Neural progenitor cell (in vitro differentiated cells): ENCODE measurements at regions not wholly inside any gene's neighbourhood (a gene's known extent, or its start where the extent isn't known, plus 50 kb on each side); places are given as distances from the start of the nearest gene placed in this dataset.

ENCODE experiments used
- EZH2 ChIP-seq: fragments of 200-600 bp; sonication (generic); IDR thresholded peaks from 2 replicates; pipeline ENCODE4 v1.6.1; 2017; ENCODE audit warnings: antibody characterized with exemption, mild to moderate bottlenecking, moderate library complexity
- EZH2phosphoT487 ChIP-seq: fragments of 200-600 bp; sonication (generic); IDR thresholded peaks from 2 replicates; pipeline ENCODE4 v1.6.1; 2017; ENCODE audit warnings: antibody characterized with exemption
- TF ChIP-seq, protein P1 (sequence below): fragments of 200-600 bp; sonication (generic); IDR thresholded peaks from 2 replicates; pipeline ENCODE4 v1.5.1; 2017; ENCODE audit warnings: antibody characterized with exemption, mild to moderate bottlenecking

DNA sequence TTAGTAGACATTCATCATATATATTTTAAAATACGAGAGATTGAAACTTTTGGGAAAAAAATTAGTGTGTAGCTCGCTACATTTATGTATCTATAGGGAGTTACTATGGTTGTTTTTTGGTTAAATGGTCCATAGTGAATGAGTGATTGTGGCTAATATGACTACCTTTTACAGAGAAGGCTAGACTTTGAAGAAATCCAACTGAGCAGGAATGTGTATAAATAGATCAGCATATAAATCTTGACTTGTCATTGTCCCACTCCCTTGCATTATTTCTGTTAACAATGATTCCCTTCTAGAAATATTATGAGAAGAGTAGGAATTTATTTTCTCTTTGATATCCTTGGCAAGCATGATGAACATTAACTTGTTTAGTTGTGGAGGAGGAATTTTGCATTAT, 737.8 kb upstream of the MAP3K7 start:
- TF ChIP-seq, protein P1, sequence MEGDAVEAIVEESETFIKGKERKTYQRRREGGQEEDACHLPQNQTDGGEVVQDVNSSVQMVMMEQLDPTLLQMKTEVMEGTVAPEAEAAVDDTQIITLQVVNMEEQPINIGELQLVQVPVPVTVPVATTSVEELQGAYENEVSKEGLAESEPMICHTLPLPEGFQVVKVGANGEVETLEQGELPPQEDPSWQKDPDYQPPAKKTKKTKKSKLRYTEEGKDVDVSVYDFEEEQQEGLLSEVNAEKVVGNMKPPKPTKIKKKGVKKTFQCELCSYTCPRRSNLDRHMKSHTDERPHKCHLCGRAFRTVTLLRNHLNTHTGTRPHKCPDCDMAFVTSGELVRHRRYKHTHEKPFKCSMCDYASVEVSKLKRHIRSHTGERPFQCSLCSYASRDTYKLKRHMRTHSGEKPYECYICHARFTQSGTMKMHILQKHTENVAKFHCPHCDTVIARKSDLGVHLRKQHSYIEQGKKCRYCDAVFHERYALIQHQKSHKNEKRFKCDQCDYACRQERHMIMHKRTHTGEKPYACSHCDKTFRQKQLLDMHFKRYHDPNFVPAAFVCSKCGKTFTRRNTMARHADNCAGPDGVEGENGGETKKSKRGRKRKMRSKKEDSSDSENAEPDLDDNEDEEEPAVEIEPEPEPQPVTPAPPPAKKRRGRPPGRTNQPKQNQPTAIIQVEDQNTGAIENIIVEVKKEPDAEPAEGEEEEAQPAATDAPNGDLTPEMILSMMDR, result no peak
- TF ChIP-seq EZH2, result no peak
- TF ChIP-seq EZH2phosphoT487, result no peak
